CD4-positive, alpha-beta T cell treated with Interleukin-15 for 4 hours (primary cell): ENCODE measurements at regions not wholly inside any gene's neighbourhood (a gene's known extent, or its start where the extent isn't known, plus 50 kb on each side); places are given as distances from the start of the nearest gene placed in this dataset.
"Not testable (repeated sequence)": the region's sequence is repeated elsewhere in the genome, so short reads cannot be mapped to it uniquely, and the experiment has no call there.

ENCODE experiments used
- DNase-seq: peaks from one replicate; pipeline ENCODE4 v3.0.0-alpha.2; 2020; ENCODE audit warnings: low spot score

DNA sequence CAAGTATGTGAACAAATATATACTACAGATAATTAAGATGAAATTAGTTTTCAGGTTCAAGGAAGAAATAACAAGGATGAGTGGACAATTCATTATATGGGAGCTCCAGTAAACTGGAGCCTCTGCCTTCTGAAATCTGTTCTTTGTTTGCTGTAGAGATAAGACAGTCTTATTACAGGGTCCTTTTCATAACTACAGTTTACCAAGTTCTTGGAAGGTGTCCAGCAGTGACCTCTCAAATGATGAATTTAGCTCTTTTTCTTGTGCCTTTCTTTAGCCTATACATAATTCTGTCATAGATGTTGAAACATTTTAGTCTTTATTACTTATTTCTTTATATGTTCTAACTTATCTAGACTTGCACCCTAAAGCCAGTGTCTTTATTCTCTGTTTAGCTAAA lies 89.7 kb upstream of the GBE1 start:
- no peak for DNase-seq

DNA sequence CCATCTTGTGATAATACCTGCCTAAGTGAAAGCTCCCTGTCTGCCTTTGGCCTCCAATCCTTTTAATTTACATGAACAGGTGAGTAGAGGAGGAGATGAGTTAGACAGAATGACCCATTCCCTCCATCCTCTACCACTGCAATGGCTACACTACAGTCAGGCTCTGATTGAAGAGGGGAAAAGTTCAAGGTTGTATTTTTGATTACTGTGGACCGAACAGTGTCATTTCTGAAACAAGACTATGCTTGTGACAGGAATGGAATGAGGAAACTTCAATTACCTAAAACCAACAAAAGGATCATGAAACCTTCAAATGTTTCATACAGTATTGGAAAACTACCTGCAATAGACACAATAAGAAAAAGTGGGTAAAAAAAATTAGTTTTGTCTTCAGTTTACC lies 85.5 kb upstream of the GBE1 start:
- no peak for DNase-seq

DNA sequence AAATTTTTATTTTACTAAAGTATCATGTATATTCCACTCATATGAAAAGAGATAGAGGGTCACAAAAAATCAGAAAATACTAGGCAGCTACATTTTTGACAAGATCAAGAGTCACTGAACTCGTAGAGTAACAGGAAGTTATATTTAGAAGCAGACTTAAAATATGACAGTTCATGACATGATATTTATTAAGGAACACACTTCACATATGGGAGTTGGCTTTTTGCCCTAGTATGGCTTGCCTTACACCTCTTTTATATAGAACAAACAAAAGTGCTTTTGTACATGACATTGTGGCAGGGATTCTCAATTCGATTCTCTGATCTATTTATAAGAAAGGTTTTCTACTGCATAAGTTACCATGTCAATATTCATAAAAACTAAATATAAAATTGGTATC lies 80.1 kb upstream of the GBE1 start:
- DNase-seq = no peak

DNA sequence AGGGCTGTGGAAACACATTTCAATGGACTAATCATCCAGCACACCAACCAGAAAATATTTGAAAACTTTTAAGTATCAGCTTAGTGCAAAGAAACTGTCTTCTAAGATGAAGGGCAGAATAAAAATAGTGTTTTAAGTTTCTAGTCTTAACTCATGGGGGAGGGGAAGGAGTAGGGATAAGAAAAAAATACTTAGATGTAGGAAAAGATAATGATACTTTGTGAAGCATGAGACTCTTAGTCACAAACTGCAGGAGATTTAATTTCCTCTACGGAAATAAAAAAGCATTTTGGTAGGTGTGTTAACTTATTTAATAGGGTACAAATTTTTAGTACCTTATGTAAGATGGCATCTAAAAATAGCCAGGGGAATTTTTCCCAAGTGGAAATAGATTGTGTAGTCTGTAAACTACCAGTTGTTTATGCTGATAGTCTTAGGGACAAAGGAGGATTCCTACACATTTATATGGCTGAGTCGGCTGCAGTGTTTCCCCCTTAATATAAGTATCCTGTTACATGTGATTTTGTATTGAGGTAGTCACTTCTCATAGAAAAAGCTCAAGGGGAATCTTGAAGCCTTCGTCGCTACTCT lies 78.2 kb upstream of the GBE1 start:
- DNase-seq = no peak

DNA sequence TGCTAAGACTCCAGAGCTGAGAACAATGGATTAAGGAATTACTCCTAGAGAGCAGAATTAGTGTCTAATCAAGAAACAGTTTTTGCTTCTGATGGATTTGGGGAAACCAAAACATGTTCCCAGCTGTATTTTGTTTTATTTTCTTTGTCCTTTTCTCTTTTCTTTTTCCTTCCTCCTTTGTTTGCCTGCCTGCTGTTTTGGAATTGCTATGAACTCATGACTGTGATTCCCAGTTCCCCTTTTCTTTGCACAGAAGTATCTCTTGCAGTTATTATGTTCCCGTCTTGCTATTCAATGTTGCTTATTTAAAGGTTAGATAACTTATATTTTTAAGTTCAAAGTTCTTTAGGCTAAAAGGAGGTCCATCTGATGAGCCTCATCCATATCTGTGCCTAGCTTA lies 77.0 kb upstream of the GBE1 start:
- no peak for DNase-seq

DNA sequence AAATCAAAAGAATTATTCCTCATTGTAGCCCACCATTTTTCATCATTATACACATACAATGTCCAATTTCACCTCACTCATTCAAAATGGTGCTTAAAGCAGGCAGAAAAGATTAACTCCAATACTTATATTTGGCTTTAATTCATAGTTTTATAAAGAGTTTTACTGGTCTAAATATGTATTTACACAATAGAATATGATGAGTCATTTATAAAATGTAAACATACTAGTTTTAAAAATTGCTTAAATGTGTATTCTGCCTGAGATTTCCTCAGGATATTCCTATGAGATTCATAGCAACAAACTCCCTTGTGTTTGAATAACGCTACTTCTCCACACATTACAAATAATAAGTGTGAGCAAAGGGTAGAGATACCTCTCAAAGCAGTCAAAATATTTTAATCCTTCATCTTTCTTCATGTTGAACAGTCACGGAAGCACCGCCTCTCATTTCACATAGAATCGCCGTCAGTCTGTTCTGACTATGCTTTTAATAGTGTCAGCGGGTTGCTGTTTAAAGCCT lies 75.7 kb upstream of the GBE1 start:
- DNase-seq = no peak

DNA sequence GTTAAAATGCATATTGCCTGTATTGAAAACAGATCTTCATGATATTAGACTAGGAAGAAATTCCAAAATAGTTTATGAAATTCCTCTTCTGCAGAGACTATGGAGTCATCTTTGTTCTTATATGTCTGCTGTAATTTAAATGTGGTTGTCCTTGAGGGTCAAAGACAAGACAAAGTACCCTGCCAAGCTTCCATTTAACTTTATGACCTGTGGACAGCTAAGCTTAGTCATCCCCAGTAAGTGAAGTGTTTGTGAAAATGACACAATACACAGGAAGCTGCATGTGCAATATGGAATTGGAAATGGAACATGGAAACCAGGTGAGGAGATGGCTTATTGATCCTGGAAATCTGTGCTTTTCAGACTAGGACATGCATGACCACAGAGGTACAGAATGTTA lies 68.5 kb upstream of the GBE1 start:
- DNase-seq = no peak

DNA sequence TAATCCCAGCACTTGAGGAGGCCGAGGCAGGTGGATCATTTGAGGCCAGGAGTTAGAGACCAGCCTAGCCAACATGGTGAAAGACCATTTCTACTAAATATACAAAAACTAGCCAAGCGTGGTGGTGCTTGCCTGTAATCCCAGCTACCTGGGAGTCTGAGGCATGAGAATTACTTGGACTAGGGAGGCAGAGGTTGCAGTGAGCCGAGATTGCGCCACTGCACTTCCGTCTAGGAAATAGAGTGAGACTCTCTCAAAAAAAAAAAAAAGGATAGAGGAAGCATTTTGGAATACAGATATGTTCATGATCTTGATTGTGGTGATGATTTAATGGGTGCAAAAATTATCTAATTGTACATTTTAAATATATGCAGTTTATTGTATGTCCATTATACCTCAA lies 67.8 kb upstream of the GBE1 start:
- DNase-seq = not testable (repeated sequence)

DNA sequence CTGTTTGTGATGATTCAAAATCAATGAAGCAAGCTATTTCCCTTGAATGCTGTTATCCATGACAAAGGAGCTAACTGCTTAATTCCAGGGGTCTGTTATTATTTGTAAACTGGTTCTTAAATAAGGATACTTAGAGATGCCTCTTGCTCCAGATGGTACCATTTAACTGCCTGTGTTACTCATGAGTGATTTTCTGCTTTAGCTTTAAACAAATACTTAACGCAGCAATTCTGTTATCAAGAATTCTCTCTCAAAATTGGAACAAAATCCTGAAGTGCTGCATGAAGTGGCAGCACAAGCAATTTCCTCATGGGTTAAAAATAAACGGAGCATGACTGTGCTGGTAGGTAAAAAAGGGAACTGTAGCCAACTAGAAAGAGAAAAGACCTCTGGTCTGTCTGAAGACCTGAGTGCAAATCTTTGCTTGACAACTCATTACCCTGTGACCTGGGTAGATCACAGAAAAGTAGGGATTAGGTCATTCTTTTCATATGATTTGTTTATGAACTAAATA lies 62.5 kb upstream of the GBE1 start:
- DNase-seq = no peak

DNA sequence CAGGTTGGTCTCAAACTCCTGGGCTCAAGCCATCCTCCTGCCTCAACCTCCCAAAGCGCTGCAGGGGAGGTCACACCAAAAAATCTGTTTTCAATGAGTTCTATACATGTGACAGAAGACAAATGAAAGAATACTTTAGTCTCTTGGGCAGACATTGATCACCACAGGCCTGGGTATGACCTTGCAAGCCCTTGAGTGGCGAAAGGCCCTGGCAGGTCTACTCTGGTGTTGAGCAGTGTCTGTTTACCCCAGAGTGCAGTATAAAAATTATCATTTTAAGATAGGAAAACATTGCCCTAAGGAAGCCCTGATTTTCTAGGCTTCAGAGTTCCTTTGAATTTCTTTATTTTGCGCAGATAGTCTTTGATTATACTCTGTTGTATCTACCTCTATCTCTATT lies 61.6 kb upstream of the GBE1 start:
- no peak for DNase-seq

DNA sequence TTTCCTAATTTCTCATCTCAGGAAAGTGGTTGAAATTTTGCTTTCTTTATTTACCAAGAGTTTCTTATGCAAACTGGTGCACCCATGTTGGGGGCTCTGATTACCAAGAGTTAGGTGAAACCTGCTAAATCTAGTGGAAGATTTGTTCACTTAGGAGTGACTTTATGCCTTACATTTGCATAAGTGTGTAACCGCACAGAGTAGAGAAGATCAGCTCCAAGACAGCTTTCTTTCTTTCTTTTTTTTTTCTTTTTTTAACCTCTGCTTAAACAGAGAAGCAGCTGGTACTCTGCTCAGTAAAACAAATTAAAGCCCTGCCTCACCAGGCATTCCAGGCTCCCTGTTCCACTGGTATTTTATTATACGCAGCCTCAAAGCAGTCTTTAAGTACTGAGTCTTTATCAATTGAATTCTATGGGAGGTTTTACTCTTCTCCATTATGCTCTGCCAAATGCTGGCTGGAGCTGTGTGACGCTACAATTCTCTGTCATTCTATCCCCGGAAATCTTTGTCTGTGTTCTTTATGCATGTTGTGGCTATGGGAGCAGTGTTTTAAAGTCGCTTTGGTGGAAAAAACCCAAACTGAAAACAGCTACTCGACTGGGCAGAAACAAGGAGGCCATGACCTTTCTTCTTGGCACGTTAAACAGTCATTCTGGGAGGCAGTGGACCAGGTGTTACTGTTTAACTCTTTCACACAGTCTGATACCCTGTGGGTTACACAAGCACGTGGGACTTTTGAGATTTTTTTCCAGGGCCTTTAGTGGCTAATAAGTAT lies 55.2 kb upstream of the GBE1 start:
- DNase-seq = no peak

DNA sequence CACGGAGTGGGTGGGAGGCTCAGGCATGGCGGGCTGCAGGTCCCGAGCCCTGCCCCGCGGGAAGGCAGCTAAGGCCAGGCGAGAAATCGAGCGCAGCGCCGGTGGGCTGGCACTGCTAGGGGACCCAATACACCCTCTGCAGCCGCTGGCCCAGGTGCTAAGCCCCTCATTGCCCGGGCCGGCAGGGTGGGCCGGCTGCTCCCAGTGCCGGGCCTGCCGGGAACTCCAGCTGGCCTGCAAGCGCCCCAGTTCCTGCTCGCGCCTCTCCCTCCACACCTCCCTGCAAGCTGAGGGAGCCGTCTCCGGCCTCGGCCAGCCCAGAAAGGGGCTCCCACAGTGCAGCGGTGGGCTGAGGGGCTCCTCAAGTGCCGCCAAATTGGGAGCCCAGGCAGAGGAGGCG lies 50.7 kb upstream of the GBE1 start:
- not testable (repeated sequence) for DNase-seq
